ENCODE measurements at regions not wholly inside any gene's neighbourhood (a gene's known extent, or its start where the extent isn't known, plus 50 kb on each side); places are given as distances from the start of the nearest gene placed in this dataset.

DNA sequence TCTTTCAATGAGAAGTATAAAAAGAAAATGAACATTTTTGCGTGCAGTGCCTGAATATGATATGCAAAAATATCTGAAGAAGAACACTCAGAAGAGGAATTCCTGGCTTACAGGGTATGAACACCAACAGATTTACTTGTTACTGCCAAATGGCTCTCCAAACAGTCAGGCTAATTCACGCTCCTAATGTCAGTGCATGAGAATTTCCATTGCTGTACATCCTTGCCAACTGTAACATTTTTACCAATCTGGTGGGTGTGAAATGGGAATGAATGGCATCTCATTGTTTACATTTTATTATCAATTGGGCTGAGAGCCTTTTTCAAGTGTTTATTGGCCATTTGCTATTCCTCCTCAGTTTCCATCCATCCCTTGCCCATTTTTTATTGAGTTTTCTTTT is 365.3 kb upstream of the MAP3K7 start:
- H3K4me3 ChIP-seq = no peak overlapping the region
- ATAC-seq (ENCODE audit: insufficient number of reproducible peaks, low FRiP score, low read depth) = no peak
- TF ChIP-seq, protein P1, sequence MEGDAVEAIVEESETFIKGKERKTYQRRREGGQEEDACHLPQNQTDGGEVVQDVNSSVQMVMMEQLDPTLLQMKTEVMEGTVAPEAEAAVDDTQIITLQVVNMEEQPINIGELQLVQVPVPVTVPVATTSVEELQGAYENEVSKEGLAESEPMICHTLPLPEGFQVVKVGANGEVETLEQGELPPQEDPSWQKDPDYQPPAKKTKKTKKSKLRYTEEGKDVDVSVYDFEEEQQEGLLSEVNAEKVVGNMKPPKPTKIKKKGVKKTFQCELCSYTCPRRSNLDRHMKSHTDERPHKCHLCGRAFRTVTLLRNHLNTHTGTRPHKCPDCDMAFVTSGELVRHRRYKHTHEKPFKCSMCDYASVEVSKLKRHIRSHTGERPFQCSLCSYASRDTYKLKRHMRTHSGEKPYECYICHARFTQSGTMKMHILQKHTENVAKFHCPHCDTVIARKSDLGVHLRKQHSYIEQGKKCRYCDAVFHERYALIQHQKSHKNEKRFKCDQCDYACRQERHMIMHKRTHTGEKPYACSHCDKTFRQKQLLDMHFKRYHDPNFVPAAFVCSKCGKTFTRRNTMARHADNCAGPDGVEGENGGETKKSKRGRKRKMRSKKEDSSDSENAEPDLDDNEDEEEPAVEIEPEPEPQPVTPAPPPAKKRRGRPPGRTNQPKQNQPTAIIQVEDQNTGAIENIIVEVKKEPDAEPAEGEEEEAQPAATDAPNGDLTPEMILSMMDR (IDR thresholded peaks at IDR 0.05) = no peak

DNA sequence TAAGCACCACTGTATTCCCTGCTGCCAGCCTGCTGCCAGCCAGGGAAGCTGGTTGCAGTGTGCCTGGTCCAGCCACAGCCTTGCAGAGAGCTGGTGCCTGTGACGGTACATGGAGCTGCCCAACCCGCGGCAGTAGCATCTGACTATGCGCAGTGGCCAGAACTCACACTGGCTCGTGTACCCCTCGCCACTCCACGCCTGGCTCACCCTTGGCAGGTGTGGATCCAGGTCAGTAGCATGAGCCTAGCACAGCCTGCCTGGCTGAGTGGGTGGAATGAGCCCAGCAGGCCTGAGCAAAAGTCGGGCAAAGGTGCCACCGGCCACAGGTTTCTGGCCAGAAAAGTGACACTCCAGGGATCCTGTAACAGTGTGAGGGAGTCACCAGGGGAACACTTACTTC is 361.7 kb upstream of the MAP3K7 start:
- TF ChIP-seq, protein P1 (IDR thresholded peaks at IDR 0.05) = no peak
- no peak for DNase-seq (ENCODE audit: low spot score)

More for the DNA sequence above, 365.3 kb upstream of the MAP3K7 start:
- no peak for DNase-seq (ENCODE audit: low spot score)
- Histone ChIP-seq H3K36me3 (no peaks in the 10 kb centered on the region), H3K27ac (no peak overlapping the region), H3K4me1 (ENCODE audit: control insufficient read depth in 1 of 2, low read depth in 2 of 2) (no peaks in the 10 kb centered on the region), H3K9me3 (no peaks in the 10 kb centered on the region), H3K27me3 (replicated peaks; ENCODE audit: insufficient read depth) (no peaks in the 10 kb centered on the region)

DNA sequence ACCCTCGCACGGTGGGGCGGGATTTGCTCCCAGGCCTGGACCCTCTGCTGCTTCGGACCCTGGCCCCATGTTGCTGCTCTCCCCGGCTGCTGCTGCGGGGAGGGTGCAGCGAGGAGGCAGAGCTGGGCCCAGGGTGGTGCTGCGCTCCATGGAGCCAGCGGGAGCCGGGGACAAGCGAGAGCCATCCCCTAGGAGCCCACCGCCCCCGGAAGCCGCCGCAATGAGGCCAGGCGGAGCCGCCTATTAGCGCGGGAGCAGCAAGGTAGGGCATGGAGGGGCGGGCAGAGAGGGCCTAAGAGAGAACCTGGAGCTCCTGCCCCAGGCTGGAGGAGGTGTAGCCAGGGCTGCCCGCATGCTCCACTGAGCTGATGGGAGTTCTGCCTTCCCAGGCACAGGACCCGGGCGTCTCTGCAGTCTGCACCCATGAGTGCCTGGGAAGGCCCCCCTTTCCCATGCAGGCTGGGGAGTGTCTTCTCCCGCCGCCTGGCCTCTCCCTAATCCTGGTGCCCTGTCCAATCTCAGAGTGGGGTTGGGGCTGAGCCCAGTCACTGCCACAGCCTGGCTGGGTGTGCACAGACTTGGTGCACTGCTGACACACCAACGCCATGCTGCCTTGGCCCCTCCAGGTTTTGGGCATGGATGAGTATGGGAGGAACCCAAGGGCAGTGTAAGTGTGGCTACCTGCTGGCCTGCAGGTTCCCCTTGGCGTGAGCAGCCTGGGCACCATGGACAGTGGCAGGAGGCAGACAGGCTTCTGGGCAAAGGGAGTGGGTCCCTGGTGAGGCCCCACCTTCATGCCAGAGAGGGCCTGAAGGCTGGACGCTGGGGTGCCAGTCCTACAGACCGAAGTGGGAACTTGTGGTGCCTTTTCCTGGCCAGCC is 360.6 kb upstream of the MAP3K7 start:
- Histone ChIP-seq H3K27ac (no peak overlapping the region), H3K9me3 (no peaks in the 10 kb centered on the region), H3K4me3 (no peak overlapping the region), H3K36me3 (no peaks in the 10 kb centered on the region), H3K27me3 (replicated peaks; ENCODE audit: insufficient read depth) (no peaks in the 10 kb centered on the region), H3K4me1 (ENCODE audit: control insufficient read depth in 1 of 2, low read depth in 2 of 2) (no peaks in the 10 kb centered on the region)
- TF ChIP-seq, protein P1 (IDR thresholded peaks at IDR 0.05) = no peak
- DNase-seq (ENCODE audit: low spot score) (no peak), ATAC-seq (ENCODE audit: insufficient number of reproducible peaks, low FRiP score, low read depth) (no peak)

More for the DNA sequence above, 361.7 kb upstream of the MAP3K7 start:
- H3K4me1 ChIP-seq (ENCODE audit: control insufficient read depth in 1 of 2, low read depth in 2 of 2) = no peaks in the 10 kb centered on the region
- H3K36me3 ChIP-seq = no peaks in the 10 kb centered on the region
- no peak overlapping the region for H3K4me3 ChIP-seq
- no peak overlapping the region for H3K27ac ChIP-seq
- ATAC-seq (ENCODE audit: insufficient number of reproducible peaks, low FRiP score, low read depth) = no peak
- no peaks in the 10 kb centered on the region for H3K9me3 ChIP-seq
- H3K27me3 ChIP-seq (replicated peaks; ENCODE audit: insufficient read depth) = no peaks in the 10 kb centered on the region

DNA sequence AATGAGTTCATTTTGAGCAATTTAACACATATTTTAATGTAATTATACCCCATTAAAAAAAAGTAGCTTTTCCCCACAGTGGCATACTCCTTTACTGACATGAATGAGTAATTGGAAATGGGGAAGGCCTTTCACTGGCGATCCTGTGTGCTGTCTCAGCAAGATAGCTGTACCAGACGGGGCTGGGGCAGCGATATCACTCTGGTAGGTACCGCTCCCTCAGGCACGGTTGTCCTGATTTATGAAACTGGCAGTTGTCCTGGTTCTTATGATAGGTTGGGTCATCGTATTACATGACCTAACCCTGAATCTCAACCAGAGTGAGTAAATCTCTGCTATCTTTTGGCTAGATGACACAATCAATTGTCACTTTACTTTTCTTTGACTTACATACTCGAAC is 355.0 kb upstream of the MAP3K7 start:
- H3K27ac ChIP-seq = no peak overlapping the region
- TF ChIP-seq, protein P1 (IDR thresholded peaks at IDR 0.05) = no peak

DNA sequence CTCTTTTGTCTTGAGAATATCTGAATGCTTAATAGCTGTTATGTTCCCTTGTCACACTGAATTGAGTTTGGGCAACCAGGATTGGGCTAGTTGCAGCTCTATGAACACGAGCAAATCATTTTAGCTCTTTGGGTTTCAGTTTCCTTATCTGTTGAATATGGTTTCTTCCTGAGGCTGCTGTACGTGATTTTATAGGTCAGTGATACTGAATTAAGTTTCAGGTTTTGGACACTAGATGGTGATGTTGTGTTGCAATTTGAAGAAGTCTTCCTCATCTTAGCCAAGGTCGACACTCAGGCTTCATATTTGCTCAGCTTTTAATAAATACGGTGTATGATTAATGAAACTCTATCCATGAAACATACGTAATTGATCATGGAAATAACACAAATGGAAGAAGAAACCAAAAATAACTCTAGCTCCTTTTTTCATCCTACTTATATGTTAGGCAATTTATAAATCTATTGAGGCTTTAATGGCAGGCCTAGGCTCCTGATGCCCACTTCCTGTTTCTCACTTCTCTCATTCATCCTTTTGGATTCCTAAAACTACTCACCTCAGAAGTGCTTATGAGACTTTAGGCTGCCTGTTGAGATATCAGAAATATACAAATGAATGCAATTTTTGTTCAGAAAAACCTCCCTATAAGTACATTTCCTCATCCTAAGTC is 354.1 kb upstream of the MAP3K7 start:
- Histone ChIP-seq H3K4me3 (no peak overlapping the region), H3K27me3 (replicated peaks; ENCODE audit: insufficient read depth) (no peaks in the 10 kb centered on the region), H3K36me3 (no peaks in the 10 kb centered on the region), H3K27ac (no peak overlapping the region), H3K4me1 (ENCODE audit: control insufficient read depth in 1 of 2, low read depth in 2 of 2) (no peaks in the 10 kb centered on the region), H3K9me3 (no peaks in the 10 kb centered on the region)
- no peak for ATAC-seq (ENCODE audit: insufficient number of reproducible peaks, low FRiP score, low read depth)
- no peak for DNase-seq (ENCODE audit: low spot score)
- TF ChIP-seq, protein P1 (IDR thresholded peaks at IDR 0.05) = no peak

More for the DNA sequence above, 355.0 kb upstream of the MAP3K7 start:
- no peaks in the 10 kb centered on the region for H3K9me3 ChIP-seq
- no peaks in the 10 kb centered on the region for H3K27me3 ChIP-seq (replicated peaks; ENCODE audit: insufficient read depth)
- no peaks in the 10 kb centered on the region for H3K36me3 ChIP-seq
- H3K4me3 ChIP-seq = no peak overlapping the region
- DNase-seq (ENCODE audit: low spot score) (no peak), ATAC-seq (ENCODE audit: insufficient number of reproducible peaks, low FRiP score, low read depth) (no peak)
- no peaks in the 10 kb centered on the region for H3K4me1 ChIP-seq (ENCODE audit: control insufficient read depth in 1 of 2, low read depth in 2 of 2)

Data from thoracic aorta (tissue), 2 donors.